IPS DF 6.9 (cell line): ENCODE measurements at regions not wholly inside any gene's neighbourhood (a gene's known extent, or its start where the extent isn't known, plus 50 kb on each side); places are given as distances from the start of the nearest gene placed in this dataset.

Experiments
- DNase-seq: peaks from one replicate; pipeline ENCODE4 v3.0.0-alpha.2; 2013; ENCODE audit warnings: low read depth, low spot score
- H3K27ac ChIP-seq: one replicate; pipeline ENCODE4 v1.5.1; 2013; ENCODE audit warnings: low read length, control low read depth
- H3K27me3 ChIP-seq: 2 replicates; pipeline ENCODE4 v1.6.1; 2013; ENCODE audit warnings: mild to moderate bottlenecking, low read length; ENCODE audit not compliant: control insufficient read depth, insufficient read depth
- H3K36me3 ChIP-seq: 2 replicates; pipeline ENCODE4 v1.6.1; 2013; ENCODE audit warnings: low read length; ENCODE audit not compliant: control insufficient read depth, insufficient read depth
- H3K4me1 ChIP-seq: 2 replicates; pipeline ENCODE4 v1.6.1; 2013; ENCODE audit warnings: low read length; ENCODE audit not compliant: control insufficient read depth, insufficient read depth
- H3K4me3 ChIP-seq: 2 replicates; pipeline ENCODE4 v1.5.1; 2013; ENCODE audit warnings: mild to moderate bottlenecking, low read length
- H3K9me3 ChIP-seq: 2 replicates; pipeline ENCODE4 v1.6.1; 2013; ENCODE audit warnings: low read length, inconsistent platforms; ENCODE audit not compliant: control insufficient read depth, insufficient read depth
- WGBS: extraction: QIAGEN DNeasy Blood & Tissue Kit; methylation state at CpG from one replicate; pipeline ENCODE4 v1.1.7; 2013; ENCODE audit warnings: mixed read lengths, missing lambda C conversion rate; ENCODE audit not compliant: insufficient read length, insufficient coverage; 5-methylcytosine and 5-hydroxymethylcytosine counted together

DNA sequence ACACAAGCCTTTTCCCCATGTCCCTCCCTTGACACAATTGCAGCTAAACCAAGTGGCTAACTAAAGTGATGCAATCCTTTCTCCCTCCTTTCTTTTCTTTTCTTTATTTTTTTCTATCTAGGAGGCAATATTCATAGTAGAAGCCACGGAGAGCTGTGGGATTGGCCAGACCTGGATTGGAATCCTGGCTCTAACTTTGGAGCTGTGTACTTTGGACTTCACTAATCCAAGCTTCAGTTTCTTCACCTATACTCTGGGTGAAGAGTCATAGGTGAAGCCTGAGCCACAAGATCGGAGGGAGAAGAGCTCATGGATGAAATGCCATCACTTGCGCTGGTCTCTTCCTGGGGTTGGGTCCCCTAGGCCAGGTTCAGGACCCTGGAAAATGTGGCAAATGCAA is 177.2 kb downstream of the IRX5 start:
- no CpG with 5 or more reads among the region's 3 CpGs for WGBS
- H3K4me3 ChIP-seq, result no peak overlapping the region
- DNase-seq, result no peak
- H3K36me3 ChIP-seq, result no peaks in the 10 kb centered on the region
- H3K4me1 ChIP-seq, result no peaks in the 10 kb centered on the region
- H3K27me3 ChIP-seq, result no peaks in the 10 kb centered on the region
- H3K9me3 ChIP-seq, result no peaks in the 10 kb centered on the region
- H3K27ac ChIP-seq, result no peak overlapping the region

DNA sequence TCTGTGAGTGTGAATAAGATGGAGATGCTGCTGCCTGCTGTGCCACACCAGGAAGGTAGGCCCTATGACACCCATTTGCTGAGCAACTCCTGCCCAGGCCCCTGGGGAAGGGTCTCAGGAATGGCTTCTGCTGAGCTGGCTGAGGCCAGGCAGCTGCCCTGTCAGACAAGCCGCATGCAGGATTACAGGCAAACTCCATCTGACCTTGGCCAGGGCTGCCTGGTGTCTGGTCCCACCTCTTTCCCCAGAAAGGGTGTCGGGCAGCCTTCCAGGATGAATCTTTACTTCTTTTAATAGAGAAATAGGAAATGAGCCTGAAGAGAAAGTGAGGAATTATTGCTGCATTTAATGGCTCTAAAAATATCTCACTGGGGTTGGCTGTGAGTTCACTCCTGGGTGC is 182.5 kb downstream of the IRX5 start:
- Histone ChIP-seq H3K9me3 (no peaks in the 10 kb centered on the region), H3K27me3 (no peaks in the 10 kb centered on the region), H3K4me3 (no peak overlapping the region), H3K27ac (no peak overlapping the region), H3K36me3 (no peaks in the 10 kb centered on the region), H3K4me1 (no peaks in the 10 kb centered on the region)
- DNase-seq, result no peak
- WGBS, result no CpG with 5 or more reads among the region's 2 CpGs

- no peaks in the 10 kb centered on the region for H3K36me3 ChIP-seq
- DNase-seq, result no peak
- H3K9me3 ChIP-seq, result no peaks in the 10 kb centered on the region
- H3K27me3 ChIP-seq, result no peaks in the 10 kb centered on the region
- no peak overlapping the region for H3K27ac ChIP-seq
- no peaks in the 10 kb centered on the region for H3K4me1 ChIP-seq
- WGBS, result no CpG with 5 or more reads among the region's 2 CpGs
- no peak overlapping the region for H3K4me3 ChIP-seq
Observed at GRCh38 chr16:55115506-55115905, 184.8 kb downstream of the IRX5 start.

DNA sequence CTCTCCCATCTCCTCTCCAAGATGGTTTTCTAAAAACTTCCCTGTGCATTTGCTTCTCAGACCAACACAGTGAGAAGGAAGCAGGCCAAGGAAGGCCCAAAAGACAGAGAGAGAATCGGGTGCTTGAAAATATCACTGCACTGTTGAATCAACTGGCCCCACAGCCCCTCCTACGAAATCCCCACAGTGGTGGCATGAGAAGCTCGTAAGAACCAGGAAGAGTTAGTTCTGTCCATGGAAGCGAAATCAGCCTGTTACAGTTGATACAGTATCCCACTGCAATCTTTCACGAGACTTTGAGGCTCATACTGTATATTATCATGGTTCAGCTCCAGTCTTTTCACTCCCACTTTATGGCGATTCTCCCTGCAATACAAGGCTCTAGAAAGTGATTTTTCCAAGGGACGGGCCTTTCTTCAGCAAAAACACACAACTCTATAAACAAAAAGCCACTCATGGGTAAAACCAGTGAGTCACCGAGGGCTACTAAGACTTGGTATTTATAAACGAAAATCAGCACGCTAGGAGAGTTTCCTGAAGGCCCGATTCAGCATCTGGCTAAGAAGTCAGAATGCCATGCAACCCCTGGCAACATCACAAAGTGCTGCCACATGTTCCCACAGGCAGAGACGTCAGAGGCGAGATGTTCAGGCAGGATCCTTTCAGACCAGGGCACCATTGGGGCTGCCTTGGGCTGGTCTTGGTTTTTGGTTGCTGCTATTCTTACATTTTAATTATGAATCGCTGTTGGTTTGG is 185.7 kb downstream of the IRX5 start:
- Histone ChIP-seq H3K27me3 (no peaks in the 10 kb centered on the region), H3K4me1 (no peaks in the 10 kb centered on the region), H3K36me3 (no peaks in the 10 kb centered on the region), H3K27ac (no peak overlapping the region), H3K9me3 (no peaks in the 10 kb centered on the region), H3K4me3 (no peak overlapping the region)
- WGBS, result no CpG with 5 or more reads among the region's 14 CpGs
- no peak for DNase-seq

- no peak for DNase-seq
- Histone ChIP-seq H3K36me3 (no peaks in the 10 kb centered on the region), H3K9me3 (no peaks in the 10 kb centered on the region), H3K27me3 (no peaks in the 10 kb centered on the region), H3K4me1 (no peaks in the 10 kb centered on the region), H3K4me3 (no peak overlapping the region), H3K27ac (no peak overlapping the region)
- no CpG with 5 or more reads among the region's 10 CpGs for WGBS
Observed at GRCh38 chr16:55118701-55119260, 188.1 kb downstream of the IRX5 start.

DNA sequence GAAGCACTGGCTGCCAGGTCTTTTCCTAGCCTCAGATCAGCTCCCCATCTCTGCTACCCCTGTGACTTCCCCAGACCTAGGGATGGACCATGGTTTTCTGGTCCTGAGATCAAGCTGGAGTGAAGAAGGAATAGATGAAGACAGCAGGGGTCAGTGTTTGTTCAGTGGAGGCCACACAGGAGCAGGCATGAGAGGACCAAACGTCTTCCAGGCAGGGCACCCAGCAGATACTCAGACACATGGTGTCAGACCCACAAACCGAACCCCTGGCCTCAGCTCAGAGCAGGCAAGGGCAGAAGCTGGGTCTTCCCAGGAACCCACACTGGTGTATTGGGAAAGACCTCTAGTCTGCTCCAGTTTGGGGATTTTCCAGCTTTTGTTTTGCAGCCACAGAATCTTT is 189.7 kb downstream of the IRX5 start:
- Histone ChIP-seq H3K27ac (no peak overlapping the region), H3K4me1 (no peaks in the 10 kb centered on the region), H3K4me3 (no peak overlapping the region), H3K27me3 (no peaks in the 10 kb centered on the region), H3K36me3 (no peaks in the 10 kb centered on the region), H3K9me3 (no peaks in the 10 kb centered on the region)
- no peak for DNase-seq
- WGBS, result no CpG with 5 or more reads among the region's 2 CpGs

GRCh38 chr16:55120826-55121225 is 190.2 kb downstream of the IRX5 start:
- WGBS, result no CpG with 5 or more reads among the region's 4 CpGs
- no peaks in the 10 kb centered on the region for H3K9me3 ChIP-seq
- no peak overlapping the region for H3K4me3 ChIP-seq
- H3K27ac ChIP-seq, result no peak overlapping the region
- H3K36me3 ChIP-seq, result no peaks in the 10 kb centered on the region
- DNase-seq, result no peak
- H3K4me1 ChIP-seq, result no peaks in the 10 kb centered on the region
- no peaks in the 10 kb centered on the region for H3K27me3 ChIP-seq

- no peaks in the 10 kb centered on the region for H3K36me3 ChIP-seq
- DNase-seq, result no peak
- no peaks in the 10 kb centered on the region for H3K27me3 ChIP-seq
- no peak overlapping the region for H3K4me3 ChIP-seq
- WGBS, result no CpG with 5 or more reads among the region's 1 CpG
- no peaks in the 10 kb centered on the region for H3K9me3 ChIP-seq
- H3K27ac ChIP-seq, result no peak overlapping the region
- H3K4me1 ChIP-seq, result no peaks in the 10 kb centered on the region
Observed at GRCh38 chr16:55123652-55124051, 193.0 kb downstream of the IRX5 start.

DNA sequence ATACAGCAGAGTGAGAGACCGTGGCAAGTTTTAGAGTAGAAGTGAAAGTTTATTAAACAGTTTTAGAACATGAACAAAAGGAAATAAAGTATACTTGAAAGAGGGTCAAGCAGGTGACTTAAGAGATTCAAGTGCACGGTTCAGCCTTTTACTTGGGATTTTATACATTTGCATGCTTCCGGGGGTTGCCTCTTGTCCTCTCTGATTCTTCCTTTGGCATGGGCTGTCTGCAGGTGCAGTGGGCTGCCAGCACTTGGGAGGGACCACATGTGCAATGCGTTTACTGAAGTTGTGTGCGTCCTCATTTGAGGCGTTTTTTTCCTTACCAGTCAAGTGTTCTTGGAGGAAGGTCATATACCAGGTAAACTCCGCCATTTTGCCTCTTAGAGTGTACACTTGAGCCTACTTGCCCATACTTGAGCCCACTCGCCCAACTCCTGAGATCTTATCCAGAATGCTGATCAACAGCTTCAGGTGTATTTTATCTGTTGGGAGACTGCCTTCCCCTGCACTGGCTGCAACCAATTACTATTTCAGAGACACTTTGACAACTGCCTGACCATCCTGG is 195.2 kb downstream of the IRX5 start:
- Histone ChIP-seq H3K27me3 (no peaks in the 10 kb centered on the region), H3K36me3 (no peaks in the 10 kb centered on the region), H3K27ac (no peak overlapping the region), H3K4me1 (no peaks in the 10 kb centered on the region), H3K4me3 (no peak overlapping the region), H3K9me3 (no peaks in the 10 kb centered on the region)
- WGBS, result no CpG with 5 or more reads among the region's 8 CpGs
- no peak for DNase-seq

- DNase-seq, result no peak
- no CpG with 5 or more reads among the region's 8 CpGs for WGBS
Observed at GRCh38 chr16:55126456-55126855, 195.8 kb downstream of the IRX5 start.

DNA sequence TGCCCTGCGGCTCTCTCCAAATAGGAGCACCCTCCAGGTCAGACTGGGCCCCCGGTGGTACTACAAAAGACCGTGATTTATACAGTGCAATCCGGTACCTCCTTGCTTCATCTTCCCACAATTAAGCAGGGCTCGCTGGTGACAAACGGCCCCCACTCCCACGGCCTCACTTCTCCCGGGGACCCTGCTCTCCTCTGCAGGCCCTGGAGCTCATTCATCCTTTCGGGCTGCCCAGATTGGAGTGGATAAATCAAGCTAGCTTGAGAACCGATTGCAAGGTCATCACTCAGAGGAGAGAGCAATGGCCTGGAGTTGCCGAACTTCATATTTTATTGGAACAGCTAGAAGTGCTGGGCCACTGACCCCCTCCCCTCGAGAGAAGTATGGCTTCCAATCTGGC is 193.5 kb upstream of the IRX6 start:
- no peaks in the 10 kb centered on the region for H3K36me3 ChIP-seq
- no peak for DNase-seq
- WGBS, result no CpG with 5 or more reads among the region's 12 CpGs
- H3K4me3 ChIP-seq, result no peak overlapping the region
- H3K9me3 ChIP-seq, result no peaks in the 10 kb centered on the region
- H3K4me1 ChIP-seq, result no peaks in the 10 kb centered on the region
- H3K27me3 ChIP-seq, result no peaks in the 10 kb centered on the region
- H3K27ac ChIP-seq, result no peak overlapping the region

More at GRCh38 chr16:55126456-55126855, 195.8 kb downstream of the IRX5 start:
- Histone ChIP-seq H3K4me3 (no peak overlapping the region), H3K27me3 (no peaks in the 10 kb centered on the region), H3K4me1 (no peaks in the 10 kb centered on the region), H3K36me3 (no peaks in the 10 kb centered on the region), H3K9me3 (no peaks in the 10 kb centered on the region), H3K27ac (no peak overlapping the region)
